Endothelial cell of umbilical vein (primary cell): ENCODE measurements at regions not wholly inside any gene's neighbourhood (a gene's known extent, or its start where the extent isn't known, plus 50 kb on each side); places are given as distances from the start of the nearest gene placed in this dataset.

Experiments
- BruUV-seq: library from RNA; stranded (reverse); fragments of 400-500 nt; replicated peaks from 2 replicates; lab custom pipeline; 2021; lab: Mats Ljungman, UMichigan
- CTCF ChIA-PET: fragments of 300-600, 350-600 bp; sonication (Branson Sonifier 250); formaldehyde crosslinking; loops from one replicate; lab custom pipeline; 2021; ENCODE audit warnings: antibody characterized with exemption, inconsistent platforms; lab: Charles Lee
- POLR2A ChIA-PET: fragments of 300-600, 350-600 bp; sonication (Branson Sonifier 250); formaldehyde crosslinking; loops from one replicate; lab custom pipeline; 2021; ENCODE audit warnings: antibody characterized with exemption, inconsistent platforms; lab: Charles Lee
- DNase-seq: peaks from one replicate; pipeline ENCODE4 v3.0.0-alpha.2; 2011; ENCODE audit warnings: low read depth, low spot score
- FAIRE-seq: peaks from 2 replicates; lab custom pipeline; 2011; peaks lifted over from hg19 to GRCh38; lab: Jason Lieb, UNC
- H2AFZ ChIP-seq: 2 replicates; pipeline ENCODE4 v1.6.0; 2012; ENCODE audit warnings: low read depth, low read length, control low read depth, inconsistent platforms
- H3K27ac ChIP-seq: 2 replicates; pipeline ENCODE4 v1.5.1; 2011; ENCODE audit warnings: low read depth, mild to moderate bottlenecking, control low read depth, low read length, moderate library complexity; ENCODE audit not compliant: insufficient read depth
- H3K27me3 ChIP-seq, 2 experiments: 2 replicates each; pipeline versions ENCODE4 v1.6.0 to v1.6.1; 2011; ENCODE audit warnings: low read length in 2 of 2, mixed read lengths in 1 of 2; ENCODE audit not compliant: control insufficient read depth in 2 of 2, insufficient read depth in 2 of 2
- H3K36me3 ChIP-seq, 2 experiments: 2 replicates in 1 of 2; 3 replicates in 1 of 2; pipeline ENCODE4 v1.5.1; 2011; ENCODE audit warnings: low read length in 2 of 2, mild to moderate bottlenecking in 1 of 2, moderate library complexity in 1 of 2; ENCODE audit not compliant: control insufficient read depth in 2 of 2, insufficient read depth in 2 of 2; ENCODE audit errors: extremely low read depth in 1 of 2
- H3K4me1 ChIP-seq: 3 replicates; pipeline ENCODE4 v1.5.1; 2011; ENCODE audit warnings: mild to moderate bottlenecking, low read length; ENCODE audit not compliant: control insufficient read depth, insufficient read depth; ENCODE audit errors: extremely low read depth
- H3K4me2 ChIP-seq: 2 replicates; pipeline ENCODE4 v1.6.1; 2011; ENCODE audit warnings: low read length, control low read depth, mixed read lengths; ENCODE audit not compliant: insufficient read depth
- H3K4me3 ChIP-seq, 3 experiments: fragments of 200-600 bp in 1 of 3; sonication (generic), shearing (Covaris generic) in 1 of 3; replicated peaks in 1 of 3; 2 replicates each; pipeline ENCODE4 v1.5.1; 2011 to 2016; ENCODE audit warnings: control low read depth in 3 of 3, low read length in 3 of 3, mild to moderate bottlenecking in 2 of 3, inconsistent platforms in 1 of 3, low read depth in 1 of 3, moderate library complexity in 1 of 3; ENCODE audit not compliant: insufficient read depth in 1 of 3
- H3K79me2 ChIP-seq: 2 replicates; pipeline ENCODE4 v1.6.0; 2012; ENCODE audit warnings: low read length, inconsistent platforms; ENCODE audit not compliant: control insufficient read depth, insufficient read depth
- H3K9ac ChIP-seq: replicated peaks from 2 replicates; pipeline ENCODE3; 2011; ENCODE audit warnings: low read length, control low read depth; ENCODE audit not compliant: insufficient read depth; ENCODE audit errors: extremely low read depth
- H3K9me1 ChIP-seq: replicated peaks from 3 replicates; pipeline ENCODE4 v1.6.0; 2011; ENCODE audit warnings: mild to moderate bottlenecking, low read length; ENCODE audit not compliant: control insufficient read depth, insufficient read depth; ENCODE audit errors: extremely low read depth
- H3K9me3 ChIP-seq: replicated peaks from 2 replicates; pipeline ENCODE4 v1.5.1; 2012; ENCODE audit warnings: low read length, inconsistent platforms; ENCODE audit not compliant: control insufficient read depth, insufficient read depth
- H4K20me1 ChIP-seq: replicated peaks from 2 replicates; pipeline ENCODE3; 2011; ENCODE audit warnings: mild to moderate bottlenecking, low read length; ENCODE audit not compliant: control insufficient read depth, insufficient read depth; ENCODE audit errors: extremely low read depth
- CTCF ChIP-seq, 2 donors: IDR thresholded peaks; 1 replicate in 1 of 2; 2 replicates in 1 of 2; pipeline ENCODE4 v1.5.1; 2011; ENCODE audit warnings: low read length in 2 of 2, mild to moderate bottlenecking in 2 of 2, moderate library complexity in 2 of 2, control low read depth in 1 of 2, inconsistent platforms in 1 of 2, low read depth in 1 of 2; ENCODE audit not compliant: insufficient read depth in 1 of 2; ENCODE audit errors: extremely low read depth in 1 of 2
- EZH2 ChIP-seq: IDR thresholded peaks from 2 replicates; pipeline ENCODE4 v1.6.1; 2012; ENCODE audit warnings: borderline replicate concordance, low read depth, mild to moderate bottlenecking, moderate library complexity, low read length, inconsistent platforms; ENCODE audit not compliant: severe bottlenecking
- FOS ChIP-seq: IDR thresholded peaks from 2 replicates; pipeline ENCODE4 v1.6.1; 2011; ENCODE audit warnings: mild to moderate bottlenecking, low read length, moderate library complexity, borderline replicate concordance; ENCODE audit not compliant: insufficient read depth
- GATA2 ChIP-seq: IDR thresholded peaks from 2 replicates; pipeline ENCODE4 v1.7.0; 2011; ENCODE audit warnings: low read depth, mild to moderate bottlenecking, moderate library complexity, mixed read lengths, low read length; ENCODE audit not compliant: insufficient read length, insufficient read depth
- JUN ChIP-seq: IDR thresholded peaks from 2 replicates; pipeline ENCODE4 v1.6.1; 2011; ENCODE audit warnings: borderline replicate concordance, low read depth; ENCODE audit not compliant: insufficient read length, insufficient read depth
- MAX ChIP-seq: IDR thresholded peaks from 2 replicates; pipeline ENCODE4 v1.6.1; 2011; ENCODE audit not compliant: insufficient read depth, insufficient read length
- MYC ChIP-seq: IDR thresholded peaks from one replicate; pipeline ENCODE4 v1.6.1; 2011; ENCODE audit warnings: mild to moderate bottlenecking, low read depth, low read length
- POLR2A ChIP-seq: IDR thresholded peaks from 2 replicates; pipeline ENCODE4 v1.6.1; 2012; ENCODE audit warnings: low read depth, mild to moderate bottlenecking, control low read depth, low read length
- POLR2AphosphoS5 ChIP-seq: IDR thresholded peaks from 2 replicates; pipeline ENCODE4 v1.6.1; 2012; ENCODE audit warnings: low read depth, mild to moderate bottlenecking, control low read depth, low read length, moderate library complexity; ENCODE audit not compliant: insufficient read depth
- dilution Hi-C: fragments of 300-500 bp; cut with MboI; formaldehyde crosslinking; loops from one replicate; pipeline ENCODE4 v1.15.0; 2019; ENCODE audit warnings: low sequenced_read_pairs; ENCODE audit not compliant: extremely low pct_ligation_motif_present
- intact Hi-C: fragments of 100-400 bp; cut with micrococcal nuclease; formaldehyde crosslinking; loops from one replicate; pipeline ENCODE4 v1.10.0; 2022

GRCh38 chr1:244291236-244292201, 160.2 kb downstream of the ADSS2 start:
- DNase-seq (no peak), FAIRE-seq (peak; percentile 44)
- no TSS peak for BruUV-seq
- Histone ChIP-seq H3K79me2 (no peaks in the 10 kb centered on the region), H3K36me3 (no peaks in the 10 kb centered on the region), H3K27ac (no peak overlapping the region), H3K9me3 (no peaks in the 10 kb centered on the region), H3K4me3 (no peak overlapping the region), H3K9ac (no peak overlapping the region), H3K4me2 (no peak overlapping the region), H3K27me3 (no peaks in the 10 kb centered on the region), H3K9me1 (no peaks in the 10 kb centered on the region), H3K4me1 (peaks cover 4% of the 10 kb centered on the region), H2AFZ (no peak overlapping the region), H4K20me1 (no peaks in the 10 kb centered on the region)
- TF ChIP-seq POLR2A (no peak), MYC (no peak), CTCF (IDR thresholded peaks at IDR 0.05; ENCODE audit: extremely low read depth in 1 of 2, insufficient read depth in 1 of 2, low read depth in 1 of 2, low read length in 2 of 2) (no peak), GATA2 (no peak), MAX (no peak), JUN (no peak), POLR2AphosphoS5 (no peak), FOS (no peak), EZH2 (no peak)
- dilution Hi-C loops: no loop called here
- intact Hi-C loops: loop anchor here (10.0 kb wide), 1 partner anchor 1837 kb away; no protein-coding TSS in a partner anchor
- ChIA-PET CTCF (no interaction called here), POLR2A (interaction anchor here (0.7 kb wide), 1 partner anchor 61 kb away, joined by 3 read pairs; a partner anchor contains a TSS)
